MCF 10A (cell line): ENCODE measurements at regions not wholly inside any gene's neighbourhood (a gene's known extent, or its start where the extent isn't known, plus 50 kb on each side); places are given as distances from the start of the nearest gene placed in this dataset.
A peak's percentile ranks its signal among the peaks of the same experiment; 100 is the strongest.
"Not testable (repeated sequence)": the region's sequence is repeated elsewhere in the genome, so short reads cannot be mapped to it uniquely, and the experiment has no call there.

Source experiments
- BruUV-seq: library from RNA; stranded (reverse); fragments of 400-500 nt; replicated peaks from 2 replicates; lab custom pipeline; 2021; lab: Mats Ljungman, UMichigan
- CTCF ChIA-PET: fragments of 300-600 bp; sonication (Branson Sonifier 250); formaldehyde crosslinking; extraction: SDS; loops from one replicate; lab custom pipeline; 2021; ENCODE audit warnings: antibody characterized with exemption, inconsistent platforms; lab: Yijun Ruan, JAX
- POLR2A ChIA-PET: fragments of 300-600, 350-650 bp; sonication (Branson Sonifier 250); formaldehyde crosslinking; extraction: SDS; loops from one replicate; lab custom pipeline; 2020; ENCODE audit warnings: antibody characterized with exemption, inconsistent platforms; lab: Yijun Ruan, JAX
- DNase-seq: peaks from one replicate; pipeline ENCODE4 v3.0.0-alpha.2; 2018; ENCODE audit not compliant: unreplicated experiment
- H3K27ac Mint-ChIP-seq: one replicate; pipeline ENCODE4 v1.8.0; 2022; ENCODE audit warnings: mild to moderate bottlenecking, low read depth, mixed read lengths; ENCODE audit not compliant: unreplicated experiment
- H3K27me3 Mint-ChIP-seq: one replicate; pipeline ENCODE4 v1.8.0; 2022; ENCODE audit warnings: mixed read lengths; ENCODE audit not compliant: insufficient read depth, unreplicated experiment
- H3K36me3 Mint-ChIP-seq: one replicate; pipeline ENCODE4 v1.8.0; 2022; ENCODE audit warnings: mild to moderate bottlenecking, moderate library complexity, mixed read lengths; ENCODE audit not compliant: insufficient read depth, unreplicated experiment
- H3K4me1 Mint-ChIP-seq: one replicate; pipeline ENCODE4 v1.8.0; 2022; ENCODE audit warnings: mixed read lengths; ENCODE audit not compliant: insufficient read depth, unreplicated experiment
- H3K4me3 Mint-ChIP-seq: one replicate; pipeline ENCODE4 v1.8.0; 2022; ENCODE audit warnings: mild to moderate bottlenecking, moderate library complexity, mixed read lengths; ENCODE audit not compliant: unreplicated experiment
- H3K9me3 Mint-ChIP-seq: one replicate; pipeline ENCODE4 v1.8.0; 2022; ENCODE audit warnings: mixed read lengths; ENCODE audit not compliant: unreplicated experiment
- intact Hi-C: fragments of 100-400 bp; cut with micrococcal nuclease; formaldehyde crosslinking; loops from 2 replicates; pipeline ENCODE4 v1.14.1; 2022
- TF ChIP-seq, protein P1 (sequence below): fragments of 200-600 bp; IDR thresholded peaks from one replicate; pipeline ENCODE4 v1.8.0; 2022; ENCODE audit warnings: antibody characterized with exemption, mild to moderate bottlenecking; ENCODE audit not compliant: unreplicated experiment

DNA sequence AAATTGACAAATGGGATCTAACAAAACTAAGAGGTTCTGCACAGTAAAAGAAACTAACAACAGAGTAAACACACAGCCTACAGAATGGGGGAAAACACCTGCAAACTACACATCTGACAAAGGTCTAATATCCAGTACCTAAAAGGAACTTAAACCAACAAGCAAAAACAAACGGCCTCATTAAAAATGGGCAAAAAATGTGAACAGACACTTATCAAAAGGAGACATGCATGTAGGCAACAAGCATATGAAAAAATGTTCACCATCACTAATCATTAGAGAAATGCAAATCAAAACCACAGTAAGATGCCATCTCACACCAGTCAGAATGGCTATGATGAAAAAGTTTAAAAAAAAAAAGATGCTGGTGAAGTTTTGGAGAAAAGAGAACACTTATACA, 197.4 kb downstream of the KBTBD2 start:
- H3K4me1 Mint-ChIP-seq = peaks cover 10% of the 10 kb centered on the region
- no peaks in the 10 kb centered on the region for H3K36me3 Mint-ChIP-seq
- no peak for DNase-seq
- no peak overlapping the region for H3K27ac Mint-ChIP-seq
- ChIA-PET CTCF (interaction anchor here (0.6 to 2.4 kb wide), 6 partner anchors 36 to 1501 kb away, joined by 3 to 13 read pairs (median 3); no protein-coding TSS in a partner anchor), POLR2A (no interaction called here)
- BruUV-seq = no TSS peak
- H3K4me3 Mint-ChIP-seq = no peak overlapping the region
- intact Hi-C loops = loop anchor here (5.0 kb wide), 2 partner anchors 358 to 413 kb away; partner anchors contain the start of gene RP9
- TF ChIP-seq, protein P1, sequence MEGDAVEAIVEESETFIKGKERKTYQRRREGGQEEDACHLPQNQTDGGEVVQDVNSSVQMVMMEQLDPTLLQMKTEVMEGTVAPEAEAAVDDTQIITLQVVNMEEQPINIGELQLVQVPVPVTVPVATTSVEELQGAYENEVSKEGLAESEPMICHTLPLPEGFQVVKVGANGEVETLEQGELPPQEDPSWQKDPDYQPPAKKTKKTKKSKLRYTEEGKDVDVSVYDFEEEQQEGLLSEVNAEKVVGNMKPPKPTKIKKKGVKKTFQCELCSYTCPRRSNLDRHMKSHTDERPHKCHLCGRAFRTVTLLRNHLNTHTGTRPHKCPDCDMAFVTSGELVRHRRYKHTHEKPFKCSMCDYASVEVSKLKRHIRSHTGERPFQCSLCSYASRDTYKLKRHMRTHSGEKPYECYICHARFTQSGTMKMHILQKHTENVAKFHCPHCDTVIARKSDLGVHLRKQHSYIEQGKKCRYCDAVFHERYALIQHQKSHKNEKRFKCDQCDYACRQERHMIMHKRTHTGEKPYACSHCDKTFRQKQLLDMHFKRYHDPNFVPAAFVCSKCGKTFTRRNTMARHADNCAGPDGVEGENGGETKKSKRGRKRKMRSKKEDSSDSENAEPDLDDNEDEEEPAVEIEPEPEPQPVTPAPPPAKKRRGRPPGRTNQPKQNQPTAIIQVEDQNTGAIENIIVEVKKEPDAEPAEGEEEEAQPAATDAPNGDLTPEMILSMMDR = no peak
- H3K27me3 Mint-ChIP-seq = no peaks in the 10 kb centered on the region
- H3K9me3 Mint-ChIP-seq = no peaks in the 10 kb centered on the region

DNA sequence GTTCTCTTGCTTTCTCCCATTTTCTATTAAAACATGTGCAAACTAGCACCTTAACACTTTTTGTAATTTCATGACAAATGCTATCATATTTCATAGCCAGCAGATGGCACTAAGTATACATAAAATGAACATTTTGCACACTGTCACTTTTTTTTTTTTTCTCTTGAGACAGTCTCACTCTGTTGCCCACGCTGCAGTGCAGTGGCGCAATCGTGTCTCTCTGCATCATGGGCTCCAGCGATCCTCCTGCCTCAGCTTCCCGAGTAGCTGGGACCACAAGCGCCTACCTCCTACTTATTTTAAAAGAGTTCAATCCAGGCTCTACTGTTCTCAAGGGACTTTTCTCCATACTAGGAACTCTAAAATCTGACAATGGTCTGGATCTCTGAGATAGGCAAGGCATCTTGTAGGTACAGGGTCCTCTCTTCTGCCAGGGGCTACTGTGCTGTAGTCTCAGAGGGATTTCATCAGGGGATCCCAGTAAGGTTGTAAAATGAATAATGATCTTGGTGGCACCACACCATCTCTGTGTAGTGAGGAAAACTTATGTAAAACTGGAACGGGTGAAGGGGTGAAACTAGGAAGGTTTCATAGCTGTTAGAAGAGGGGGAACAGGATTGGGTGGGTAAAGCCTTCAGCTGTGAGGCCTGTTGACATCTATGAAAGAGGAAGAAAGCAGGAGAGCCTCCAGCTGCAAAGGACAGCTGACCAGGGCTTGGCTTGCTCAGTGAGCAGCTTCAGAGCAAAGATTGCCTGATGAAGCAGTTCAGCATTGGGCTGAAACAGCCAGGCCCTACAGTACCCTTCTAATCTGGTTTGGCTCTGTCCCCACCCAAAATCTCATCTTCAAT, 196.9 kb downstream of the AVL9 start:
- DNase-seq = peak; percentile 51
- CTCF ChIA-PET = interaction anchor here (0.9 to 1.5 kb wide), 5 partner anchors 32 to 359 kb away, joined by 3 to 5 read pairs (median 3); no protein-coding TSS in a partner anchor
- not testable (repeated sequence) for H3K27ac Mint-ChIP-seq, H3K4me1 Mint-ChIP-seq, H3K27me3 Mint-ChIP-seq, H3K4me3 Mint-ChIP-seq, H3K9me3 Mint-ChIP-seq, H3K36me3 Mint-ChIP-seq, BruUV-seq
- intact Hi-C loops = loop anchor here (5.0 kb wide), 2 partner anchors 360 to 415 kb away; partner anchors contain the start of gene RP9
- TF ChIP-seq, protein P1 = peak; percentile 36
- POLR2A ChIA-PET = interaction anchor here (1.3 kb wide), 1 partner anchor 36 kb away, joined by 3 read pairs; no protein-coding TSS in a partner anchor

DNA sequence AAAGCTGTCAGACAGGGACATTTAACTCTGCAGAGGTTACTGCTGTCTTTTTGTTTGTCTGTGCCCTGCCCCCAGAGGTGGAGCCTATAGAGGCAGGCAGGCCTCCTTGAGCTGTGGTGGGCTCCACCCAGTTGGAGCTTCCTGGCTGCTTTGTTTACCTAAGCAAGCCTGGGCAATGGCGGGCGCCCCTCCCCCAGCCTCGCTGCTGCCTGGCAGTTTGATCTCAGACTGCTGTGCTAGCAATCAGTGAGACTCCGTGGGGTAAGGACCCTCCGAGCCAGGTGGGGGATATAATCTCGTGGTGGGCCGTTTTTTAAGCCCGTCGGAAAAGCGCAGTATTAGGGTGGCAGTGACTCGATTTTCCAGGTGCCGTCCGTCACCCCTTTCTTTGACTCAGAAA, 192.8 kb downstream of the AVL9 start:
- POLR2A ChIA-PET = interaction anchor here (0.6 kb wide), 1 partner anchor 376 kb away, joined by 3 read pairs; no protein-coding TSS in a partner anchor
- H3K9me3 Mint-ChIP-seq, DNase-seq, H3K4me3 Mint-ChIP-seq, CTCF ChIA-PET, H3K36me3 Mint-ChIP-seq, H3K4me1 Mint-ChIP-seq, intact Hi-C loops, H3K27ac Mint-ChIP-seq, H3K27me3 Mint-ChIP-seq, BruUV-seq: not testable (repeated sequence)

- Mint-ChIP-seq H3K4me1 (no peaks in the 10 kb centered on the region), H3K27me3 (no peaks in the 10 kb centered on the region), H3K4me3 (no peak overlapping the region), H3K36me3 (no peaks in the 10 kb centered on the region), H3K27ac (no peak overlapping the region), H3K9me3 (no peaks in the 10 kb centered on the region)
- intact Hi-C loops = no loop called here
- ChIA-PET POLR2A (no interaction called here), CTCF (no interaction called here)
- TF ChIP-seq, protein P1 = no peak
- no peak for DNase-seq
- BruUV-seq = TSS peak; percentile 42
These were observed 185.9 kb downstream of the AVL9 start for GRCh38 chr7:32681174-32681518.
